ENCODE measurements at regions not wholly inside any gene's neighbourhood (a gene's known extent, or its start where the extent isn't known, plus 50 kb on each side); places are given as distances from the start of the nearest gene placed in this dataset.
"Not testable (repeated sequence)": the region's sequence is repeated elsewhere in the genome, so short reads cannot be mapped to it uniquely, and the experiment has no call there.

DNA sequence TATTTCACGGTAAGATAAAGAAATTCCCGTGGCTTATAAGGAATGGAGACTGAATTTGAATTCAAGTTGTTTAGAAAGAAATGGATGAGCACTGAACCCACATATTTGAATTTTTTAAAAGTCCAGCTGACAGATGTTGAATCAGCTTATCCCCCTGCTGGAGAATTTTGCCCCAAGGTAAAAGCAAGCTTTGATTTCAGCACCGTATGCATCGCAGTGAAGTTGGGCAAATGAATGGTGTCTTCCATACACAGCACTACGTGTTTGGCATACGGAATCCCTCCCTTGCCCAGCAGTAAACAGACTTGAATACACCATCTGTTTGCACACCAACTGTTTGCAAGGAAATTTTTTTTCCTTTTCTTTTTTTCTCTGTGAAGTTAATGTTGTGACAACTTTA, 77.5 kb upstream of the PEG3 start:
- no peak for TF ChIP-seq POLR2AphosphoS5 (IDR thresholded peaks at IDR 0.05)
- Histone ChIP-seq H3K4me1 (no peaks in the 10 kb centered on the region), H3K9me3 (peaks cover 5 to 8% of the 10 kb centered on the region in 2 donors), H3K27ac (no peak overlapping the region), H3K4me3 (no peak overlapping the region), H3K27me3 (no peaks in the 10 kb centered on the region), H3K36me3 (no peaks in the 10 kb centered on the region)
- in situ Hi-C loops (cut with MboI; ENCODE audit: low pct_ligation_motif_present in 1 of 4, low pct_unique_long_range_greater_than_20kb in 1 of 4, low sequenced_read_pairs in 3 of 4): no loop called here
- intact Hi-C loops (cut with DNase I; ENCODE audit: low total_unique reads): no loop called here
- 59 to 60% methylated on average over 4 to 6 of the region's 6 CpGs for WGBS, 2 donors (ENCODE audit: low coverage in 1 of 2)
- DNase-seq: no peak

DNA sequence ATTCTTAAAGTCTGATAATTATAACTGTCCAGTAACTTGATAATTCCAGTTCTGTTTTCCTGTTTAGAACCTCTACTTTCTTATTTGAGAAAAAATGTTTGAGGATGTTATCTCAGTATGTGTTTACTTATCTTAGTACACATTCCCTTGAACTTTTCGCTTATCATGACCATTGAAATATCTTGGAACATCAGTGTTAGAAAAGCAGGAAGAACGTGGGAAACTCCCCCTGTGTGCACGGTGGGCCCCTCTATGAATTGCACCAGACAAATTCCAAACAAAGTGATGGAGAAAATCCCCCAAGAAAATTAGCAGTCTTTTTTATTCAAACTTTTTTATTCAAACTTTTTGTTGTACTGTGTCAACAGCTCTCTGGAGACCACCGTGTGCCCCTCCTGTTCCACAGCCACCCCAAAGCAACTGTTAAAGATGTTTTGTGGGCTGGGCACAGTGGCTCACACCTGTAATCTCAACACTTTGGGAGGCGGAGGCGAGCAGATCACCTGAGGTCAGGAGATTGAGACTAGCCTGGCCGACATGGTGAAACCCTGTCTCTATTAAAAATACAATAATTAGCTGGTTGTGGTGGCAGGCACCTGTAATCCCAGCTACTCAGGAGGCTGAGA, 78.3 kb upstream of the PEG3 start:
- Histone ChIP-seq H3K4me1 (no peaks in the 10 kb centered on the region), H3K4me3 (no peak overlapping the region), H3K27me3 (no peaks in the 10 kb centered on the region), H3K9me3 (peaks cover 7 to 8% of the 10 kb centered on the region in 2 donors), H3K27ac (no peak overlapping the region), H3K36me3 (no peaks in the 10 kb centered on the region)
- intact Hi-C loops (cut with DNase I; ENCODE audit: low total_unique reads) (no loop called here), in situ Hi-C loops (cut with MboI; ENCODE audit: low pct_ligation_motif_present in 1 of 4, low pct_unique_long_range_greater_than_20kb in 1 of 4, low sequenced_read_pairs in 3 of 4) (no loop called here)
- 35 to 52% methylated on average over 3 to 7 of the region's 7 CpGs for WGBS, 2 donors (ENCODE audit: low coverage in 1 of 2)
- TF ChIP-seq, protein P1, sequence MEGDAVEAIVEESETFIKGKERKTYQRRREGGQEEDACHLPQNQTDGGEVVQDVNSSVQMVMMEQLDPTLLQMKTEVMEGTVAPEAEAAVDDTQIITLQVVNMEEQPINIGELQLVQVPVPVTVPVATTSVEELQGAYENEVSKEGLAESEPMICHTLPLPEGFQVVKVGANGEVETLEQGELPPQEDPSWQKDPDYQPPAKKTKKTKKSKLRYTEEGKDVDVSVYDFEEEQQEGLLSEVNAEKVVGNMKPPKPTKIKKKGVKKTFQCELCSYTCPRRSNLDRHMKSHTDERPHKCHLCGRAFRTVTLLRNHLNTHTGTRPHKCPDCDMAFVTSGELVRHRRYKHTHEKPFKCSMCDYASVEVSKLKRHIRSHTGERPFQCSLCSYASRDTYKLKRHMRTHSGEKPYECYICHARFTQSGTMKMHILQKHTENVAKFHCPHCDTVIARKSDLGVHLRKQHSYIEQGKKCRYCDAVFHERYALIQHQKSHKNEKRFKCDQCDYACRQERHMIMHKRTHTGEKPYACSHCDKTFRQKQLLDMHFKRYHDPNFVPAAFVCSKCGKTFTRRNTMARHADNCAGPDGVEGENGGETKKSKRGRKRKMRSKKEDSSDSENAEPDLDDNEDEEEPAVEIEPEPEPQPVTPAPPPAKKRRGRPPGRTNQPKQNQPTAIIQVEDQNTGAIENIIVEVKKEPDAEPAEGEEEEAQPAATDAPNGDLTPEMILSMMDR (IDR thresholded peaks at IDR 0.05): no peak
- no peak for TF ChIP-seq POLR2AphosphoS5 (IDR thresholded peaks at IDR 0.05)
- TF ChIP-seq POLR2A (IDR thresholded peaks at IDR 0.05): no peak
- TF ChIP-seq EP300 (IDR thresholded peaks at IDR 0.05; ENCODE audit: low read depth): no peak
- no peak for DNase-seq

DNA sequence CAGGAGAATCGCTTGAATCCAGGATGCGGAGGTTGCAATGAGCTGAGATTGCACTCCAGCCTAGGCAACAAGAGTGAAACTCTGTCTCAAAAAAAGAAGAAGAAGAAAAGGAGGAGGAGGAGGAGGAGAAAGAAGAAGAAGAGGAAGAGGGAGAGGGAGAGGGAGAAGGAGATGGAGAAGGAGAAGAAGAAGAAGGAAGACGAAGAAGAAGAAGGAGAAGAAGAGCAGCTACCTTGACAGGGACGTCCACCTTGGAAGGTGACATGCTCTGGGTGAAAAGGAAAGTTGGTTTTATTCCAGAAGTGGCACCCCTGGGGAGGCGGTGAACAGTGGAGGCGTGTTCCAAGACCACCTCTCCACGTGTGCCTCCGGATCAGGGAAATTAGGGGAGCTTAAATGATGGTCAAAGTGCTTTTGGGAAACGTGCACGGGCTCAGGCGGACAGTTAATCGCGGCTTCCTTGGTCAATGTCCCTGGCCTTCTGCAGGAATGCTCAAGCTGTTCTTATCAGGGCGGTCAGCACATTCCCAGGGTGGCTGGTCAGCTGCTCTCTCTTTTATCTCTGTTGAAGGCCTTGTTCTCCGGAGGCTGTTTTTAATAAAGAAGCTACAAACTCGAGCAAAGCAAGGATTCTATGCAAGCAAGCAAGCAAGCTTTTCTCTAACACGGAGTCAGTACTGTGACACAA, 78.9 kb upstream of the PEG3 start:
- H3K36me3 ChIP-seq: no peaks in the 10 kb centered on the region
- H3K4me1 ChIP-seq: no peaks in the 10 kb centered on the region
- peaks cover 4 to 8% of the 10 kb centered on the region in 2 donors for H3K9me3 ChIP-seq
- DNase-seq: no peak
- intact Hi-C loops (cut with DNase I; ENCODE audit: low total_unique reads) (no loop called here), in situ Hi-C loops (cut with MboI; ENCODE audit: low pct_ligation_motif_present in 1 of 4, low pct_unique_long_range_greater_than_20kb in 1 of 4, low sequenced_read_pairs in 3 of 4) (no loop called here)
- no peak overlapping the region for H3K4me3 ChIP-seq
- no peak overlapping the region for H3K27ac ChIP-seq
- 81 to 89% methylated on average over 3 to 17 of the region's 17 CpGs for WGBS, 2 donors (ENCODE audit: low coverage in 1 of 2)
- no peaks in the 10 kb centered on the region for H3K27me3 ChIP-seq
- TF ChIP-seq EP300 (IDR thresholded peaks at IDR 0.05; ENCODE audit: low read depth) (no peak), POLR2AphosphoS5 (IDR thresholded peaks at IDR 0.05) (no peak), POLR2A (IDR thresholded peaks at IDR 0.05) (no peak)
- TF ChIP-seq, protein P1 (IDR thresholded peaks at IDR 0.05): no peak

DNA sequence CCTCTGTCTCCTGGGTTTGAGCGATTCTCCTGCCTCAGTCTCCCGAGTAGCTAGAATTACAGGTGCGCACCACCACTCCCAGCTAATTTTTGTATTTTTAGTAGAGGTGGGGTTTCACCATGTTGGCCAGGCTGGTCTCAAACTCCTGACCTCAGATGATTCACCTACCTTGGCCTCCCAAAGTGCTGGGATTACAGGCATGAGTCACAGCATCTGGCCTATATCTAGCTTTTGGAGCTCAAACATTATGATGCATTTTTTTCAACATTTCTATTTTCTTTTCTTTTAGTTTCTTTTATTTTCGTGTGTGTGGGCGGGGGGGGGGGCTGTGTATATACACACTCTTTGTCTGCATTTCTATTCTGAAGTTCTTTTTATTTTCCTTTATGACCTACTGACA, 85.6 kb upstream of the PEG3 start:
- intact Hi-C loops (cut with DNase I; ENCODE audit: low total_unique reads); H3K4me3 ChIP-seq; H3K36me3 ChIP-seq; DNase-seq; H3K4me1 ChIP-seq; H3K9me3 ChIP-seq; H3K27ac ChIP-seq; in situ Hi-C loops (cut with MboI; ENCODE audit: low pct_ligation_motif_present in 1 of 4, low pct_unique_long_range_greater_than_20kb in 1 of 4, low sequenced_read_pairs in 3 of 4); H3K27me3 ChIP-seq: not testable (repeated sequence)
- WGBS, 2 donors (ENCODE audit: low coverage in 1 of 2): 80 to 82% methylated on average over 4 to 5 of the region's 5 CpGs

DNA sequence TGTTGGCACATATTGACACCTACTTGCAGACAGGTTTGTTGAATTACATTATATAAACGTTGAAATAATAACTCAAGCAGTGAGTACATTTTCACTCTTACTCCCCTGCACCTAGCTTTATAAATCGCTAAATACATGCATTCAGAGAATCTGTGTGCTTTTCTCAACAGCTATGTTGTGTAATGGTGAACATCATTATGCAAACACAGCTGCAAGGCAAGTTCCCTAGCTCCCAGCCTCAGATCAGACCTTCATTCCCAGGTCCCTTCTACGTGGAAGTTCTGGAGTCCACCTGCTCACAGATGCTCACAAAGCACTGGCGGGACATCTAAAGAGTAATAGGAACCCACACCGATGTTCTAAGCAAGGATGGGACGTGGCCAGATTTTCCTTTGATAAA, 86.8 kb upstream of the PEG3 start:
- Histone ChIP-seq H3K27ac (no peak overlapping the region), H3K9me3 (peaks cover 0 to 4% of the 10 kb centered on the region in 2 donors)

More for the DNA sequence above, 86.8 kb upstream of the PEG3 start:
- intact Hi-C loops (cut with DNase I; ENCODE audit: low total_unique reads): no loop called here
- Histone ChIP-seq H3K36me3 (no peaks in the 10 kb centered on the region), H3K4me1 (no peaks in the 10 kb centered on the region), H3K4me3 (no peak overlapping the region), H3K27me3 (no peaks in the 10 kb centered on the region)
- WGBS, 2 donors (ENCODE audit: low coverage in 1 of 2): 68 to 79% methylated on average over 6 of the region's 6 CpGs
- in situ Hi-C loops (cut with MboI; ENCODE audit: low pct_ligation_motif_present in 1 of 4, low pct_unique_long_range_greater_than_20kb in 1 of 4, low sequenced_read_pairs in 3 of 4): no loop called here
- DNase-seq: no peak
- TF ChIP-seq, protein P1 (IDR thresholded peaks at IDR 0.05): no peak
- TF ChIP-seq POLR2A (IDR thresholded peaks at IDR 0.05) (no peak), EP300 (IDR thresholded peaks at IDR 0.05; ENCODE audit: low read depth) (no peak), POLR2AphosphoS5 (IDR thresholded peaks at IDR 0.05) (no peak)

Measured in transverse colon (tissue), 4 donors.